GM18858 (cell line): ENCODE measurements at regions not wholly inside any gene's neighbourhood (a gene's known extent, or its start where the extent isn't known, plus 50 kb on each side); places are given as distances from the start of the nearest gene placed in this dataset.
"Not testable (repeated sequence)": the region's sequence is repeated elsewhere in the genome, so short reads cannot be mapped to it uniquely, and the experiment has no call there.

ENCODE experiments used
- ATAC-seq: cut with Tn5 transposase; IDR thresholded peaks from one replicate; pipeline ENCODE4 v1.9.1; 2021; ENCODE audit not compliant: unreplicated experiment

DNA sequence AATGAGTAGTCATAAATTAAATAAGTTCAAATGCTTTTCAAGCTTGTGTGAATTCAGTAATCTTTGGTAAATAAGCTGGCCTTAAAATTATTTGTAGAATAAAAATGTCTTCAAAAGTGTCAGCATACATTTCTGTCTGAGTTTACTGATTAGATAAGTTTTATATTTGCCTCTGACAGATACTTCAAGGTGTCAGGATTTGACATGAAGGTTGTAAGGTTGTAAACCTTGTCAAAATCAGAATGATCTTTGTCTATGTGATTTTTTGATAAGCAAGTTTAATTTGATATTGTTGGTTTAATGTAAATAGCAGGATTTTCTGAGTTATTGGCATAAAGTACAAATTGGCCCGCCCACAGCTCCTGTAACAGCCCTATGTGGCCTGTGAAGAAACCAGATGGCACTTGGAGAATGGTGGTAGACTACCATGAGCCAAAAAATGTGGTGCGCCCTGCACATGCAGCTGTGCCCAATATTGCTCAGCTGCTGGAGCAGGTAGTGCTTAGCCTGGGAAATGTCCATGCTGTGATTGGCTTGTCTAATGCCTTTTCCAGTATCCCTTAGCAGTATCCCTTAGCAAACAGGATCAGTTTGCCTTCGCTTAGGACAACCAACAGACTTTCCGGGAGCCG is 188.0 kb upstream of the SPHKAP start:
- ATAC-seq, result no peak

DNA sequence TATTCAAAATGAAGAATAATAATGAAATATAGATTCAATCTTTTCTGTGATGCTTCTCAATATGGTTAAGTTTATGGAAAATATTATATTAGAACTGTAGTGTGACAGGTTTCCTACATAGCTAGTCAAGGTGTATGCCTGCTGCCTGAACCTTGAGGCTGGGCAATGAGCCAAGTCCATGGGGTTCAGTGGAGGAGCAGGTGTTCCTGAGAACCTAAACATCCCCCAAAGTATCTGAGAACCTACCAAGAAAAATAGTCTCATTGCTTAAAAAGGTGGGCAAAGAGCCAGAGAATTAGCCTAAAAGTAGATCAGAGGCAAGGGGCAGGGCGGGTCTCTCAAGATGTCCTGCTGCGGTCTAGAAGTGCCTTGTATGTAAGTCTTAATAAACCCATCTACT is 185.9 kb upstream of the SPHKAP start:
- no peak for ATAC-seq

DNA sequence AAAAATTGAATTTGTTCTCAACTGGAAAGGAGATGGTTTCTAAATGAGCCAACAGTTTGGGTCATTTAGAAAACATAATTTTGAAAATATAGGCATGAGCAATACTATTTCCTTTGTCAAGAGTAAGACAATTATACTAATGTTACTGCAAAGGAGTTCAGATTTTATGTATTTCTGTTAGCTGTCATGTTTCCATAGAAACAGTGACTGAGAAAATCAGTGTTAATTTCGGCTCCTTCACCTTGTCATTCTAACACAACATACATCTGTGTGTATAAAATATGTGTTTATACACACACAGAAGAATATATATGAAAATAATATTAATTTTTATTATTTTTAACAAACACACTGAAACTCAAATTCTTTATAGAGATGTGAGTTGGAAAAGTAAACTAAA is 178.0 kb upstream of the SPHKAP start:
- no peak for ATAC-seq

DNA sequence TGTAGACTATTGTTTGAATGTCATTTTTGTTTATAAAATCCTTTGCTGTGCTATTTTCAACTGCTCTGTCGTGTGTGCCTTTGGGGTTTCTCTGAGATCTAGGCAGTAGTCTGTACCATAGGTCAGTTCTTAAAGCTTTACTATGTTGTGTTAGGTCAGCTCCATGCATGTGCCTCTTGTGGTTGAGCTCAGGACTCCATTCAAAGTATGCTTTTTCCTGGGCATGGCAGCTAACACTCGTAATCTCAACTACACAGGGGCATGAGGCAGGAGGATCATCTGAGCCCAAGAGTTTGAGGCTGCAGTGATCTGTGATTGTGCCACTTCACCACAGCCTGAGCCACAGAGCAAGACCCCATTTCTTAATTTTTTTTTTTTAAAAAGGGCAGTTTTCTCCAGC is 174.4 kb upstream of the SPHKAP start:
- ATAC-seq, result no peak

DNA sequence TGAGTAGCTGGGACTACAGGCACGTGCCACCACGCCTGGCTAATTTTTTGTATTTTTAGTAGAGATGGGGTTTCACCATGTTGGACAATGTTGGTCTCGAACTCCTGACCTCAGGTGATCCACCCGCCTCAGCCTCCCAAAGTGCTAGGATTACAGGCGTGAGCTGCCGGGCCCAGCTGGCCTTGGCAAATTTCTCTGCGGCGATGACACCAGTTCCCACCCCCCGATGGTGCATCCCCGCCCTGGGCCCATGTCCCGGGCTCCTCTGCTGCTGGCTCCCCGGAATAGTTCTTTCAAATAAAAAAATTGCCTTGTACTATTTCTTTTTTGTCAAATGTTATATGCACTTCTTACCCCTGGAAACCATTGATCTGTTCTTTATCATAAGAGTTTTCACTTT is 171.5 kb upstream of the SPHKAP start:
- ATAC-seq, result not testable (repeated sequence)

DNA sequence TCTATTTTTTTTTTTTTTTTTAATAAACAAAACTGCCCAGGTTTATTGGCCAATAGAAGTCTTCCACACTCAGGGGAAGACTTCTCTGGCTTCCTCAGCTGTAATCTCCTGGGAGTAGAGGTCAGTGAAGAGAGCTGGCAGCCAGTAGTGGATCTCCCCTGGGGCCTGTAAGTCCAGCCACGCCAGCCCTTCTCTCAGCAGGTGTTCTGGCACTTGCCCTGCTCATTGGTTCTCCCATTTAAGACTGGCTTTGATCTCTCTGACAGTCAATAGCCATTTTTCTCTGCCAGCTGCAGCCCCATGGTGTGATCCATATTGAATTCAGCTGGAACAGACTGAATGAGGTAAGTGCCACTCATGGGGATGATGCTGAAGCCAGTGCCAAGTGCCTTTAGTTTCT is 170.6 kb upstream of the SPHKAP start:
- no peak for ATAC-seq

DNA sequence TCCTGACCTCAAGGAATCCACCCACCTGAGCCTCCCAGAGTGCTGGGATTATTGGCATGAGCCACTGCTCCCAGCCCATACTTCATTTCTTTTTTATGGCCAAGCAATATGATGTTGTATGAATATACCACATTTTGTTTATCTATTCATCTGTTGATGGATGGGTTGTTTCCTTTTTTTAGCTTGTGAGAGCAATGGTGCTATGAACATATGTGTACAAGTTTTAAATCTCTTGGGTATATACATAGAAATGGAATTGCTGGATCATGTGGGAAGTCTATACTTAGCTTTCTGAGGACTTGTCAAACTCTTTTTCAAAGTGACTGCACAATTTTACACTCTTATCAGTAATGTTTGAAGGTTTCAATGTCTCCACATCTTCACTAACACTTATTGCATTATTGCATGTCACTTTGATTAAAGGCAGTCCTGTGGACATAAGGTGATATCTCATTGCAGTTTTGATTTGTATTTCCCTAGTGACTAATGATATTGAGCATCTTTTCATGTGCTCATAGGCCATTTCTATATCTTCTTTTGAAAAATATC is 167.1 kb upstream of the SPHKAP start:
- no peak for ATAC-seq

DNA sequence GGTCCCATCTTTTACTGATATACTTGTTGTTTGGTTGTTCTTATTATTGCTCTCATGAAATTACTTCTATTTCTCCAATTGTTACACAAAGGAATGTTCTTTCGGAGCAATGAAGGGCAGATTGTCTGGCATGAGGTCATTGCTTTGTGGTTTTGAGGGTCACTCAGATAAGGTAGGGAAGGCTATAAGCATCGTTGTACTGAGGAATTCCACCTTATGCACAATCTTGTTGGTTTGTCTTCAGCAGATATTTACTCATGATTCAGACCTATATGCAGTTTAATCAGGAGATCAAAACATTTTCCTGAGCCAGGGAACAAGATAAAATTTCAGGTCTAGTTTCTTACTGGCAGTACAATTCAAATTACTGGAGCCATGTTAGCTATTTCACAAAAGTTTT is 163.0 kb upstream of the SPHKAP start:
- ATAC-seq, result no peak

DNA sequence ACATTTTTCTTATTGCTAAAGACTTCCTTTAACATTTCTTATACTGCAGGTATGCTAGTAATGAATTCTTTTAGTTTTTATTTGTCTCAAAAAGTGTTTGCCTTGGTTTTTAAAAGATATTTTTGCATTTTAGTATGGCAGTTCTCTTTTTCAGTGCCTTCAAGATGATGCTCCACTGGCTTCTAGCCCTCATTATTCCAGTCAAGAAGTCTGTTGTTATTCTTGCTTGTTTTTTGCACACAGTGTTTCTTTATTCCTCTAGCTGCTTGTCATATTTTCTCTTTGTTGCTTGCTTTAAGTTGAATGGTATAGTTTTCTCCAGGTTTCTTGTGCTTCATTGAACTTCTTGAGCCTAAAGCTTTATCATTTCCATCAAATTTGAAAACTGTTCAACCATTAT is 158.0 kb upstream of the SPHKAP start:
- ATAC-seq, result no peak

DNA sequence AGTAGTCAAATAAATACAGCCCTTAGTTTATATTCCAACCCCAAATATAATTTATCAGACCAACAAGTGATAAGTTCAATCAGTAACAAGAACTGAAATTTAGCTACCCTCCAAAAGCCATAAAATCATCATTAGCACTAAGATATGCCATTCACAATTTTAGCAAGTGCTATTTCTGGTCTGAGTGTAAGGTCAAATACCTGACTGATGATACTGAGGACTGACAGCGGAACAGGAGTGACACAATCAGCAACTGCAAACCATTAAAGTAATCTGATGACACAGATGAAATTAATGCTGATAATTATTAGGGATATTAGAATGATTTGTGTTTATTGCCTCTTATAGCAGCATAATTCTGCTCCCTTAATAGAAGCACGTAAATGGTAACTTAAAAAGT is 152.7 kb upstream of the SPHKAP start:
- ATAC-seq, result no peak

DNA sequence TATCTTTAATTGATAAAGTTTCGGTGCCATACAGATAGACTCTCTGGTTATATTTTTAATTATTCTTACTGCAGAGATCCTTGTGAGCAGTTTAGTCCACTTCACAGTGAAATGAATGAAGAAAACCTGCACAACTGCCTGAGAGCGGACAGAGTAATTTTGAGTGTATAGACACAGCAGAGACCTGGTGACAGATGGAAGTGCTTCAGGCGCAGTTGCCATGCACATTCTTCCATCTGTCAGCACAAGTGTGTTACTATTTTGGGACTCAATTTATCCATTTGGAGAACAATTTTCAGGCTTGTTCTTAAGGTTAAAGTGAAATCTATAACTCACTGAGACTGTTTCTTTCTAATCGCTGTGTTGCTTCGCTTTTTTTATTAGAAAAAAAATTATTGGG is 147.8 kb upstream of the SPHKAP start:
- no peak for ATAC-seq

DNA sequence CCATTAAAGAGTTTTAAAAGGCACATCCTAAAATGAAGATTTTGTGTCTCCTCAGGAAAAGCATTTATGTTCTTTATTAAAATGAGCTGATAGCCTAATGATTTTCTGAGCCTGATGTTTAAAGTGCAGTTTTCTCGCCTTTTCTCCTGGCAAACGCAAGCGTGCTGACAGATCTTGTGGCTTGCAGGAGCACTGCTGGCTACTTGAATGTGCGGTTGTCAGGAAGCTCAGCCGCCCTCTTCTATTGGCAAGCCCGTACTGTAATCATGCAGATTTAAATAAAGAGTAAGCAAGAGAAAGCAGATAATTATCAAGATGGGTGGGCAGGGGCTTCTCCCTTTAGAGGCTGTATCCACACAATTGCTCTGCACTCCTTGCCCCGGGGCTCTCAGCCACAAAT is 139.5 kb upstream of the SPHKAP start:
- ATAC-seq, result no peak

DNA sequence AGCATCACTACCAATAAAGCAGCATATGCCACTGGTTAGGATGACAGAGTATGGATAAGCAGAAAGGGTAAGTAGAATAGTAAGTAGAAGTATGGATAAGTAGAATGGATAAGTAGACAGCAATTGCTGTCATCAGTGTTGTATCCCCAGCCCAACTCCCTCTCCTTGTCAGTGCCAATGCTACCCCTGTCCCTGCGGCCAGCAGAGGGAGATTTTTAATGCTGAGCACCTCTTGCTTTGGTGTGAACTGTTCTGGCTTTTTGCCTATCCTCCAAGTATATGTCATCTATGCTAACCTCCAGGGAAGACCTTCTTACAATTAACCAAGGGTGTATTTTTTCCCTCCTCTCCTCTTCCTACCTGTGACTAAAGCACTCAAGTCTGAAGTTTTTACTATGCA is 136.7 kb upstream of the SPHKAP start:
- ATAC-seq, result no peak

DNA sequence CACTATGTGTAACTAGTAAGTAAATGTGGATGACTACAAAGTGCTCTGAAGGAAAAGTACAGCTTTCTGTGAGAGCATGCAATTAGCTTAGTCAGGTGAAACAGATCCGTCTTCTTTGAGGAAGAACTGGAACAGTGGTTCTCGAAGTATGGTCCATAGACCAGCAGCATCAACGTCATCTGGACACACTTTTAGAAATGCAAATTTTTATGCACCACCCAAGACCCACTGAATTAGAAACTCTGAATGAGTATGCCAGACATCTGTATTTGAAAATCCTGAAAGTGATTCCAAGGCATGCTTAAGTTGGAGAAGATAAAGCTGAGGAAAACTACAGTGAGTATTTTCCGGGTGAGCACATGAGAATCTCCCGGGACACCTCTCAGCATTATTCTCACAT is 130.7 kb upstream of the SPHKAP start:
- ATAC-seq, result no peak

DNA sequence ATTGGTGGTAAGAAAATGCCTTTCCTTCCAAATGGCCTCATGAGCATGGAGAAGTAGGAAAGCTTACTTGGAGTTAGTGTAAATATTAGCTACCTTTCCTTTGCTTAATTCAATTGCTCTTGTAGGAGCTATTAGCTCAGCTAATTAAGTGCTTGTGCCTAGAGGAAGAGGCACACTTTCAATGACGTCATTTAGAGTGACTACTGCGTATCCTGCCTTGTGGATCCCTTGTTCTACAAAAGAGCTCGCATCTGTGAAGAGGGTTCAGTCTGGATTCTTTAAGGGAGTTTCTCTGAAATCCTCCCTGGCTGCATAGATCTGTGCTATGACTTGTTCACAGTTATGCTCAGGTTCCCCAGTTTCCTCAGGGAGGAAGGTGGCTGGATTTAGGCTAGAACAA is 122.5 kb upstream of the SPHKAP start:
- ATAC-seq, result no peak

DNA sequence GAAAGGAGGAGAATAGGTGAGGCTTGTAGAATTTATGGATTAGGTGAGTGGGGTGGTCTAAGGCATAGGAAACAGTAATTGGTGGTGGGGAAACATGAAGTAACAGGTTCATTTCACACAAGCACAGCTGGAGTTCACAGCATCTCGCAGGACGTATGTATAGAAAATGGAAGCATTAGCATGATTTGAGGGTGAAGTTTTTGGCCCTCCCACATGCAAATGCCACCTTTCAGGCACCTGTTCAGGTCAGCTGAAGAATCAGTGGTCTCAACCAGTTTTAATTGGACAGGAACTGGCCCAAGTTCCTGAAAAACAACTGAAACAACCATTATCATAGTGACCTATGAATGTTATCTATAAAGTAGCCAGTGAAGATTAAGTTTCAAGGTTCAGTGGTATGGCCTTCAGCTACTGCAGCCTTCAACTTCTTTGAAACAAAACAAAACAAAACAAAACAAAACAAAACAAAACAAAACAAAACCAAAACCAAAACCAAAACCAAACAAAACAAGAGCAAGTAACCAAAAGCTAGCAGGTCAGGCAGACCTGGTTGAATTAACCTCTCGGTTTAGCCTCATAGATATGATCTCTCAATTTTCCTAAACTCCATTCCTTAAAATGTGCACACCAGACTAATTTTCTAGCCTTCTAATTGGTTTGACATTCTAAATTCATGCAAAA is 102.1 kb upstream of the SPHKAP start:
- no peak for ATAC-seq

DNA sequence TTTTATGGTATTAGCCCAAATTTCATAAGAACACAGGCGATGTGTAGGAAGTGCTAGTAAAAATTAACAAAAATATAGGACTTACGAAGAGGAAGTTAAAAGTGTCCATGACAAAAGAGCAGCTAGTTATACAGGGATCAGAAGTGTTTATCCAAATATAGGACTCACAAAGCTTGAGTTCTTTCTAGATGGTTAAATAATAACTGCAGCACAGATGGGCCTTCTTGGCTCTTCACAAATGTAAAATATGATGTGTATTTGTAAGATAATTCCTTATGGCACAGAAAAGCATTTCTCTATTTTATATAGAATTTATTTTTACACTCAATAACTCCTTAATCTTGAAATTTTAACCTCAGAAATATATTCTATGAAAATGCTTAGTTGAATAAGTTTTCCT is 100.9 kb upstream of the SPHKAP start:
- no peak for ATAC-seq

DNA sequence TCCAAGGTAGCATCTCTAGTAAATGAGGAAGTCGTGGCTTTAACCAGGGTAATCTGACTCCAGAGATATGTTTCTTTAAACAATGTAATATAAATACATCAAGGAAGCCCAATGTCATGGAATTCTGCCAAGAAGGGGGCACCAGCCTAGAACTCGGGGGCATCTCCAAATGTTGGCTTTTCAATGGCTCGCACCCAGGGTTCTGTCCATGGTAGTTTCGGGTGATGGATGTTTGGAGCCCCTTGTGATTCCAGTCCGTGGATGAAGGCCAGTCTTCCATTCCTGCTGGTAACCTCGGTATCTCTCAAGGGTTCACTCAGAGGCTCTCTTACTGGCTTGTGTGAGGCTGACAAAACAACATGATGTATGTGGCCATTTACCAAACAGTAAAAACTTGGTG is 91.7 kb upstream of the SPHKAP start:
- no peak for ATAC-seq

DNA sequence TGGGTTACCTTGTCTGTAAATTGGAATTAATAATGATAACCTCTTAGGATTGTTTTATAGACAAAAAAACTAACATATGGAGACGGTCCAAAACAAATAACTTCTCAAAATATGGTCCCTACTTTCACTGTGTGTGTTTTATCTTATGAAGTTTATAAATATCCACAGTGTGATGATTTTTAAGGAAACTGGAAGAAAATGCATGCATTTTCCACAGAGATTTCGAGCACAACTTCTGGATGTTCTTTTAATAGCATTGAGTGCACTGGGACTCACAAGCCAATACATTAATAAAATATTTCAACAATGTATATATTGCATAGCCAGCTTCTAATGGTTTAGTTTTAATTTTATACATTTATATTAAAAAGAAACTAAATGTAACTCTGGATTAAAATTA is 87.9 kb upstream of the SPHKAP start:
- no peak for ATAC-seq

DNA sequence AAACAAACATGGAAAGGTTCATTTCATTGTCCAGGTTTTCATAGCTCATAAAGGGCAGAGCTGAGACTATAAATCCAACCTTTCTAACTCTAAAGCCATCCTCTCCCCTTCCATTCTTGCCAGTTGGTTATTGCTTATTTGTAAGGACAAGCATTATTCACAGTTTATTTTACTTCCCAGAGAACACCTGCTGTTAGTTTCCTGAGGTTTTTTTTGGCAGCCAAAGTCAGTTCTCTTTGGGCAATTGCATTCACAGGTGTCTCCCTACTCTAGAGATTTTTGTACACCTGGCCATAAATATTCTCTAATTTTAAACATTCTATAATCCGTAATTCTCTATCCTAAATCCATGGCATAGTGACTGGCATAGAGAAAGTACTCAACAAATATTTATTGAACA is 87.3 kb upstream of the SPHKAP start:
- no peak for ATAC-seq

DNA sequence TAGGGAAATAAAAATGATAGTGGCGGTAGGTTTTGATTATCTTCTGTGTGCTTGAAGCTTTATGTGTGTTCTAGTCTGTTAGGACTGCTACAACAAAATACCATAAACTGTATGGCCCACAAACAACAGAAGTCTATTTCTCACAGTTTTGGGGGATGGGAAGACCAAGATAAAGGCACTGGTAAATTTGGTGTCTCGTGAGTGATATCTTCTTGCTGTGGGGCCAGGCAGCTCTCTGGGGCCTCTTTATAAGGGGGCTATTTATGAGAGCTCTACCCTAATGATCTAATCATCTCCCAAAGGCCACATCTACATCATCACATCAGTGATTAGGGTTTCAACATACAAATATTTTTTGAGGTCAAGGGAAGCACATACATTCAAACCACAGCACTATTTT is 86.8 kb upstream of the SPHKAP start:
- ATAC-seq, result no peak

DNA sequence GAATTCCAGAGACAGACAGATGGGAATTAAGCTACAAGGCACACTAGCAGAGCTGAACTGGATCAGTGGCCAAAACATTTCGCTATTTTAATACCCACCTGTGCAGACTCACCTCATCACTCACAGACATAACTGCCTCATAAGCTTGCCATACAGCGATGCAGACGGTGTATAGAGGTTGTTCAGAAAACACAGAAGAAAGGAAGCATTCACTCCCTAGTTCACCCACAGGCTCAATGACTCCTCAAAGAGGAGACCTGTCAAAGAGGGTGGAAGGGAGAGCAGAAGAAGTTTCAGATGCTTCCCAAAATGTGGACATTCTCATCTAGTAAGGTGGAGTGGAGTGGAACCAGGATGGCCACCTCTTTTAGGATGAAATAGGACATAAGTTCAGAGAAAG is 81.7 kb upstream of the SPHKAP start:
- ATAC-seq, result no peak

DNA sequence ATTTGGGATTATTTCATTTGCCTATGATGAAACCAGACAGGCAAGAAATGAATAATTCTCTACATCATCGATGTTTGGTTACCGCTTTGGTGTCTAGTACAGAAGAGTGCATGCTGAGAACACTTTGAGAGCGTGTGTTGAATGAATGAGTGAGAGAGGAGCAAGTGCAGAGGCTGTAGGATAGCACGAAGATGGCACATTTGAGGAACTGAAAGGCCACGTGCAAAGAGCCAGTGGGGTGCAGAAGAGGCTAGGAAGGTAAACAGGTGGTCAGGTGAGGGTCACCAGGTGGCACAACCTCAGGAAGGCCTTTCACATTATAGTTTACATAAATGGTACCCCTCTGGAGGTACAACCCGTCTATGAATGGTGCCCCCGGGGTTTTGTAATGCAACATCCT is 80.1 kb upstream of the SPHKAP start:
- no peak for ATAC-seq
